GM12873 (cell line): ENCODE measurements at regions not wholly inside any gene's neighbourhood (a gene's known extent, or its start where the extent isn't known, plus 50 kb on each side); places are given as distances from the start of the nearest gene placed in this dataset.

ENCODE experiments used
- TF ChIP-seq, protein P1 (sequence below): IDR thresholded peaks from 2 replicates; pipeline ENCODE4 v1.5.1; 2012; ENCODE audit warnings: low read depth, mild to moderate bottlenecking, moderate library complexity, low read length, control low read depth; ENCODE audit not compliant: insufficient read depth; ENCODE audit errors: missing control alignments

DNA sequence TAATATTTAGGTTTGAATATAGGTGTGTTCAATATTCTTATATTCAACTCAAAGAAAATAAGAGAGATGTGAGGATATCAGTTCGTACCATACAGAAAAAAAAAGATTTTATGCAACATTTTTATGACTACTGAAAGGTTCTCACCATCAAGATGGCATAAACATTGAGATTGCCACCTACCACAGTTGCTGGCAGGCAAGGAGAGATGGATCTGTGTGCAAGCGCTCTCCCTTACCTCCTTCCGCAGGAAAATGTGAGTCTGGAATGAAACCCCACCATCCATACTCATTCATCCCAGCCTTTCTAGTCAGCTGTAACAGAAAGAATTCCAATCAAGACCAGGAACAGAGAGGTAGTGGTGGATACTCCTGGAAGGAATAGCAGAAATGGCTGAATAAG, 376.9 kb downstream of the PPP3CA start:
- TF ChIP-seq, protein P1, sequence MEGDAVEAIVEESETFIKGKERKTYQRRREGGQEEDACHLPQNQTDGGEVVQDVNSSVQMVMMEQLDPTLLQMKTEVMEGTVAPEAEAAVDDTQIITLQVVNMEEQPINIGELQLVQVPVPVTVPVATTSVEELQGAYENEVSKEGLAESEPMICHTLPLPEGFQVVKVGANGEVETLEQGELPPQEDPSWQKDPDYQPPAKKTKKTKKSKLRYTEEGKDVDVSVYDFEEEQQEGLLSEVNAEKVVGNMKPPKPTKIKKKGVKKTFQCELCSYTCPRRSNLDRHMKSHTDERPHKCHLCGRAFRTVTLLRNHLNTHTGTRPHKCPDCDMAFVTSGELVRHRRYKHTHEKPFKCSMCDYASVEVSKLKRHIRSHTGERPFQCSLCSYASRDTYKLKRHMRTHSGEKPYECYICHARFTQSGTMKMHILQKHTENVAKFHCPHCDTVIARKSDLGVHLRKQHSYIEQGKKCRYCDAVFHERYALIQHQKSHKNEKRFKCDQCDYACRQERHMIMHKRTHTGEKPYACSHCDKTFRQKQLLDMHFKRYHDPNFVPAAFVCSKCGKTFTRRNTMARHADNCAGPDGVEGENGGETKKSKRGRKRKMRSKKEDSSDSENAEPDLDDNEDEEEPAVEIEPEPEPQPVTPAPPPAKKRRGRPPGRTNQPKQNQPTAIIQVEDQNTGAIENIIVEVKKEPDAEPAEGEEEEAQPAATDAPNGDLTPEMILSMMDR: no peak

DNA sequence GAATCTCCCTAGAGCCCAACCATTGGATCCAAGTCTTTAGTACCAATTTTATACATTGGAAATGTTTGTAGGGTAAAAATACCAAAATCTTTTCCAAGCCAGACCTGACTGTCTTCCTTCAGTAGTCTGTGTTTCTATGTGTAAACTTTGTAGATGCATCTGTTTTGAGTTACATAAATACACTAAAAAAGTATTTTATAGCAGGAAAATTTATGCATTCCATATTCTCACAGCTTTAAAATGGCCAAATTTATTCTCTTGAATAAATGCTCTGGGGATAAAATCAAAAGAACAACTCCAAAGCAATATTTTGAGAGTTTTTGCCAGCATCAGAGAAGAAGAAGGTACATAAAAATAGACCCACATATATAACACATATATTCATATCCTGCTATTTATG, 377.4 kb downstream of the PPP3CA start:
- TF ChIP-seq, protein P1: no peak

DNA sequence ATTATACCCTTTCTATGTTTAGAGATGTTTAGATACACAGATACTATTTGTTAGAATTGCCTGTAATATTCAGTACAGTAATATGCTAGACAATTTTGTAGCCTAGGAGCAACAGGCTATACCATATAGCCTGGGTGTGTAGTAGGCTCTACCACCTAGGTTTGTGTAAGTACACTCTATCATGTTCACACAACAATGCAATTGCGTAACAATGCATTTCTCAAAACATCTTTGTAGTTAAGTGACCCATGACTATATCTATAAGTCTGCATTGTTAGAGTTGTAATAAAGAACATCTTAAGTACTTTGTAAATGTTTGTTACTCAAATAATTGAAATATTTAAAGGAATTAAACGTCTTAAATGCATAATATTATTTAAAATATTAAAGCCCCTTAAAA, 379.3 kb downstream of the PPP3CA start:
- TF ChIP-seq, protein P1: no peak

DNA sequence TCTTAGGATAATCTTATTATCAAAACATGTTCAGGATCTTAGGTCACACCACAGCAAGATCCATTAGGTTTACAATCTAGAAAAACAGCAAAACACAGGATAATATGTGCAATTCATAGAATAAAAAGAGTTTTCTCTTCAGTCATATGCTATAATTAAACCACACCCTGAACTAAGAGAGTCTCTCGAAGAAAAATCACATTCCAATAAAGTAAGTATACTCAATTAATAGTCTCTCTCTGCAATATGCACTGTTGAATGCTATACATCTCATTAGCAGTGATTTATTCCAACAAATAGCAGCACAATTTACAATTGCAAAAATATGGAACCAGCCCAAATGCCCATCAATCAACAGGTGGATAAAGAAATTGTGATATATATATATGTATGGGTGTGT, 383.7 kb downstream of the PPP3CA start:
- TF ChIP-seq, protein P1: no peak

DNA sequence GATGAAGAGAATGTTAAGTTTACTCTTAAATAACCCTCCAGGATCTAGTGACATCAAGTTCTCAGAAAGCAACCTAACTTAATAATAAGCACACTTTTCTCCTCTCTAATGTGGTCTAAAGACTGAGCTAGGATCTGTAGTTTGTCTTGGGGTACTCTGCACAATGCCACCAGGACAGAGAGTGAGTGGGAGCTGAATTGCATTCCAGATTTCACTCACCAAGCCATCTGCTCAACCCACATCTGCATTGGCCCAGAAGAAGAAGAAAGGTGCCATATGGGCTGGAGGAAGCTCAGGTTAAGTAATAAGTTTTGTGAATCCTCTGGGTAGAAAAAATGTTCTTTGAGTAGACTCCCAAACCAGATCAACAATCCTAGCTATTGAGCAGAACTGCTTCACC, 384.6 kb downstream of the PPP3CA start:
- TF ChIP-seq, protein P1: no peak

GRCh38 chr4:100960232-100960631, 387.1 kb downstream of the PPP3CA start:
- TF ChIP-seq, protein P1: no peak

GRCh38 chr4:100954046-100954445, 393.3 kb downstream of the PPP3CA start:
- TF ChIP-seq, protein P1: no peak
